NCI-H1105 (cell line): ENCODE measurements at regions not wholly inside any gene's neighbourhood (a gene's known extent, or its start where the extent isn't known, plus 50 kb on each side); places are given as distances from the start of the nearest gene placed in this dataset.

Source experiments
- DNase-seq: peaks from one replicate; lab custom pipeline; 2025; lab: John Stamatoyannopoulos, UW

- no peak for DNase-seq
Observed at GRCh38 chr1:36717431-36717830, 234.7 kb upstream of the CSF3R start.

DNA sequence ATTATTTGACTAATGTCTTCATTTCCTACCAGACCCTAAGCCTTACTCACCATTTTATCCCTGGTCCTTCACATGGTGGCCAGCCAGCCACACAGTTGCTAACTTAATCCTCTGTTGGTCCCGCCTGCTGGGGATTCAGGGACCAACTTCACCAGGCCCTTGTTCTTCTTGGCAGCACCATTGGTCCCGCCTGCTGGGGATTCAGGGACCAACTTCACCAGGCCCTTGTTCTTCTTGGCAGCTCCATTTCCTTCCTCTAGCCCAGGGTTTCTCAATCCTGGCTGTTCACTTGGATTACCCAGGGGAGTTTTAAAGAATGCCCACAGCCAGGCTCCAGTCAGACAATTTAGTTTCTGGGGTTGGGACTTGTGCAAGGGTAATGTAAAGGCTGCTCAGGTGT, 233.1 kb upstream of the CSF3R start:
- no peak for DNase-seq

- no peak for DNase-seq
Observed at GRCh38 chr1:36714301-36714700, 231.6 kb upstream of the CSF3R start.

- DNase-seq = no peak
Observed at GRCh38 chr1:36711480-36711879, 228.8 kb upstream of the CSF3R start.

DNA sequence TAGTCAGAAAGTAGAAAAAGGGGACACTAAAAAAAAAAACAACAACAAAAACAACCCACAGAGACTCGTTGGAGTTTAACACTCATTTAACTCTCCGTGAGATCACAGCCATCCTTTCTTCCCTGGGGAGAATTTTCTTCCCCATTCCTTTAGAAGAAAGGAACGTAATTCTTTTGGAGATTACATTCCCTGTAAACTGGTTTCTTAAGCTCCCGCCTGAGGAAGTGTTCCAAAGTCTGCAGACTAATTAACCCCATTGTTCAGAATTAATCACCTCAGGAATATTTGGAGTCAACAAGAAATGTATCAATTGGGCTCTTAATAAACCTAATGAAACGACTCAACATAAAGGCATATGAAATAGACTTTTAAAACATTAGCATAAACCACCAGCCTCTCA, 228.2 kb upstream of the CSF3R start:
- no peak for DNase-seq

DNA sequence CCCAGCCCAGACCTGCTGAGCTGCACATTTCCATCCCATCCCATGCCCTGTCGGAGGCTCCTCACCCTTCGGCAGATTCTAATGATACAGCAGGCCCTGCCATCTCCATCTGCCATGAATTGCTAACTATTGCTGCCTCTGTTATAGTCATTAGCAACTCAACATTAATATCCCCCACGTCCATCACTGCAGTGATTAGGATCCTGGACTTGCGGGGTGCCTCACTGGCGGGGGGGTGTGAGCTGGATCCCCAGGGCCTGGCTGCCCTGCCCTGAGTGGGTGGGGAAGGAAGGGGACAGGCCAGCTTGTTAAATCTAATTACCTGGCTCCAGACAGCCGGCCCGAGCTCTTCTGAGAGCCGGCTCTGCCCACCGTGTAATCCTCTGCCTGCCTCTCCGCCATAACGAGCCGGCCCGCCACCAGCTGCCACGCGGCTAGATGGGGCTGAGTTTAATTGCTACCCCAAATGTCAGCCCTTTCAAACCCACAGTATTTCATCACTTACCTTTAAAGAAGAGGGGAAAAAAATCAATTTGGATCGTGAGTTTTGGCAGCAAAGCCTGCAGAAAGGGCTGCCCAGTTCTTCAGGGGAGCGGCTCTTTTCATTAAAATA, 227.3 kb upstream of the CSF3R start:
- DNase-seq = peak; percentile 58

DNA sequence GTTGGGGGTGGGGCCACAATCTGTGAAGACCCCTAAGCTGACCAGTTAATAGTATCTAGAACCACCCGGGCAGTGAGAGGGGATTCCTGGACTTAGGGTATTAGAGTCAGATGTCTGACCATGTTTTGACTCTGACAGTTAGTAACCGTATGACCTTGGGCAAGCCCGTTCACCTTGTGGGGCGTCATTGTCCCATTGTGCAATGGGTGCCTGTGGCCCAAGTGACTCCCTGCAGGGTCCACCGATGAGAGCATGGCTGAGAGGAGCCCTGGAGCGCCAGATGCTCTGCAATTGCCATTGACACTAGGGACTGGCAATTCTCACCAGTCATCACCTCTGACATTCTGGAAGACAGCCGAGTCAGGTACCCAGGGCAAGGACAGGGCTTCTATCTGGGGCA, 225.9 kb upstream of the CSF3R start:
- no peak for DNase-seq

GRCh38 chr1:36707221-36707620, 224.5 kb upstream of the CSF3R start:
- DNase-seq = no peak

GRCh38 chr1:36706416-36706815, 223.7 kb upstream of the CSF3R start:
- DNase-seq = peak; percentile 7

GRCh38 chr1:36705629-36706028, 222.9 kb upstream of the CSF3R start:
- DNase-seq = no peak

- peak; percentile 79 for DNase-seq
Observed at GRCh38 chr1:36703526-36704208, 221.0 kb upstream of the CSF3R start.

- DNase-seq = no peak
Observed at GRCh38 chr1:36702963-36703362, 220.2 kb upstream of the CSF3R start.

DNA sequence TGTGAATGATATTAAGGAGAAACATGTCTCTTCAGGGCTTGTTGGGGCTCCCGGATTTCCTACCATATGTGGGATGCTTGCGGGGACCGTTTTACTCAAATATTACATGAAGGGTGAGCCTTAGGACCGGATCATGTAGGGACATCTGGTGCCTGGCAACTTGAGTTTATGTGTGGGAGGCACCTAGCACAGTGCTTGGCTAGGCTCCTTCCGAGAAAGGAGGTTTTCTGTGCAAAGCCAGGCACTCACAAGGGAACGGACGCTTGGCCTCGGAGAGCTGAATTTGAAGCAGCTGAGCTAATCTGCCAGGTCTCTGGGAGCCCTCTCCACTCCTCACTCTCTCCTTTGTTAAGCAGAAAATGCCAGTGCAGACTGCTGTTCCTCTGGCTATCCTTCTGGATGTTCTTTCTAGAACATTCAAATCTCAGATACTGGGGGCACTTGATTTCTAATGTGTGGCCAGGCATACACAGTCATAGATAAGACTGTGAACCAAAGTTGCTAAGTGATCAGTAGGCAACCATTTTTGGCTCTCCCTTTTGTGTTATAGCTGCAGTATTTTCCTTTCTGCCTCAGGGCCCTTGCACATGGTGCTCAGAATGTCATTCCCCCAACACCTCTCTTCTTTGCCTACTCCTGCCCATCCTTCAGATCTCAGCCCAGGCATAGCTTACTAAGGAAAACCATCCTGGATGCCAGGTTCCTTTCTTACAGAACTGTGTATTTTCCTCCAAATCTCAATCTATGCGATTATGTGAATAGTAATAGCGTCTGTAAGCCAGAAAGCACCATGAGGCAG, 216.6 kb upstream of the CSF3R start:
- no peak for DNase-seq

DNA sequence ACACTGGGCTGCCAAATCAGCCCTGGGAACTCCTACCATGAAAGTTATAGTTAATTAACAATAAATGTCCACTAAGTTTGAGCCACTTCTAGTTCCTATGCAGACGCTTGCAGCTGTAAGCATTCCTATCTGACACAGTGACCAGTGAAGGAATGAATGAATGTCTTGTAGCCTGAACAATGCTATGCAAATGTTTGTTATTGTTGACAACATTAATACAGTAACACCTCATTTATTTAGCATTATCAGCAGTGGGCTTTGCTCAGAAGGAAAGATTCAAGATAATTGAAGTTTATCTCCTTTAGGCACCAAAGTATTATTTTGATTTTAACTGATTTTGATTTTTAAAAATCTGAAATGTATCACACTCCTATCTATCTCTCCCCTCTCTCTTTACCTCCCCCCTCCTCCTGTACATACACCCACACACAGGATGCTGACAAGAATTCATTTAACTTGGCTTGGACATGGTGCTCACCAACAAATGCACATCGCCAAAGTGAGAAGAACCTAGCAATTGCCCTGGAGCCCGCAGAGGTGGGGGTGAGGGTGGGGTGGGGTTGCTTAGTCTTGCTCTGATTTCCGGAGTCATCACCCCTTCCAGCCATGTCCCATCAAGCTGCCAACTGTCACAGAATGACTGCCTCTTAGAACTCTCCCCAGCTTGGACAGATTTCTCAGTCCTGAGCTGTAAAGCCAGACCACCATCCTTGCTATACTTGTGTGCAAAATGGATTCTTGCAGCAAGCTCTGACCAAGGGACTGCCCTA, 215.3 kb upstream of the CSF3R start:
- no peak for DNase-seq

GRCh38 chr1:36696261-36696940, 213.7 kb upstream of the CSF3R start:
- DNase-seq = no peak

- no peak for DNase-seq
Observed at GRCh38 chr1:36693603-36694002, 210.9 kb upstream of the CSF3R start.

- no peak for DNase-seq
Observed at GRCh38 chr1:36693161-36693525, 210.4 kb upstream of the CSF3R start.

- DNase-seq = no peak
Observed at GRCh38 chr1:36692465-36693160, 209.9 kb upstream of the CSF3R start.

DNA sequence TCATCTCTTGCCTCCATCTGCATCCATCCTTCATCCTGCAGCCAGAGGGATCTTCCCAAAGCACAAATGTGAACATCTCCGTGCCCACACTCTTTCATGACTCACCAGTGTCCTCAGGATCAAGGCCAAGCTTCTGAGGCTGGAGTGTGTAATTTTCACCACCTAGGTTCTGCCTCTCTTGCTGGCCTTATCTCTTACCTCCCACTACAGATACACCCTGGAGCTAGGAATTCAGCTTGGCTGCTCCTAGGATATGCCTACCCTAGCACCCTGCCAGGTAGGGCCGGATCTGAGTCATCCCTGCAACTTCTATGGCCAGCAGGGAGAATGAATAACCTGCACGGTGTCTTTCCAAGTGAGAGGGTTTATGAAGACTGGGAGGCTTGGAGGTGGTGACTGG, 208.7 kb upstream of the CSF3R start:
- DNase-seq = no peak

GRCh38 chr1:36689992-36690391, 207.3 kb upstream of the CSF3R start:
- DNase-seq = no peak

DNA sequence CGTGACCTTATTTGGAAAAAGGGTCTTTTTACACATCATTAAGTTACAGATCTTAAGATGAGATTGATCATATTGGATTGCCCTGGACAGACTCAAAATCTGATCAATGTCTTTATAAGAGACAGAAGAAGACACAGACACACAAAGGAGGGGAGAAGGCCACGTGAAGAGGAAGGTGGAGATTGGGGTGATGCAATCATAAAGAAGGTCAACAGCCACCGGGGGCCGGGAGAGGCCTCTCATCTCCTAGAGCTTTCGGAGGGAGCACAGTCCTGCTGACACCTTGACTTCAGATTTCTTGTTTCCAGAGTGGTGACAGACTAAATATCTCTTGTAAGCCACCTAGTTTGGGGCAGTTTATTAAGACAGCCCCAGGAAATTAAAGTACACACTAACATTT, 204.6 kb upstream of the CSF3R start:
- DNase-seq = no peak
